ENCODE measurements at regions not wholly inside any gene's neighbourhood (a gene's known extent, or its start where the extent isn't known, plus 50 kb on each side); places are given as distances from the start of the nearest gene placed in this dataset.

DNA sequence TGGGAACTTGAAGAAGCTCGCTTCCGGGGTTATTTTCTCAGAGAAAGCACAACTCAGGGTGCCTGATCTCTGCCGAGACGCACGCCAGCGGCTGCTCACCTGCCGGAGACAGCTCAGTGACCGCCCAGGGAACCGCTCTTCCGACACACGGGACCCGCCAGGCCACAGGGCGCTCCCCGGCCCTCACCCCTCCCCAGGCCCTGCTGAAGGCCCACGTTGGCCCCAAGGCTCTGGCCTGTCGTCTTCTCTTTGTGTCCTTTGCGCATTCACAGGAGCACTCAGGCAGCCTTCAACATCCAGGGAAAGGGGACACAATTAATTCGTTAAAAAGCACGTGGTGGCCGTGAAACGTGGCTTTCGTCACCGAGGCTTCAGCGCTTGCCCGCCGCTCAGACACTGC, 276.3 kb upstream of the SALL3 start:
- WGBS, 4 donors: 86 to 90% (median 89%) methylated on average over 24 to 26 of the region's 26 CpGs
- H3K4me3 ChIP-seq: no peak overlapping the region
- ATAC-seq: no peak
- intact Hi-C loops (cut with DNase I): no loop called here
- DNase-seq: no peak
- peaks cover 0 to 13% (median under 1%) of the 10 kb centered on the region in 12 donors for H3K9me3 ChIP-seq
- no peaks in the 10 kb centered on the region for H3K4me1 ChIP-seq
- TF ChIP-seq POLR2A (IDR thresholded peaks at IDR 0.05): no peak
- TF ChIP-seq, protein P1, sequence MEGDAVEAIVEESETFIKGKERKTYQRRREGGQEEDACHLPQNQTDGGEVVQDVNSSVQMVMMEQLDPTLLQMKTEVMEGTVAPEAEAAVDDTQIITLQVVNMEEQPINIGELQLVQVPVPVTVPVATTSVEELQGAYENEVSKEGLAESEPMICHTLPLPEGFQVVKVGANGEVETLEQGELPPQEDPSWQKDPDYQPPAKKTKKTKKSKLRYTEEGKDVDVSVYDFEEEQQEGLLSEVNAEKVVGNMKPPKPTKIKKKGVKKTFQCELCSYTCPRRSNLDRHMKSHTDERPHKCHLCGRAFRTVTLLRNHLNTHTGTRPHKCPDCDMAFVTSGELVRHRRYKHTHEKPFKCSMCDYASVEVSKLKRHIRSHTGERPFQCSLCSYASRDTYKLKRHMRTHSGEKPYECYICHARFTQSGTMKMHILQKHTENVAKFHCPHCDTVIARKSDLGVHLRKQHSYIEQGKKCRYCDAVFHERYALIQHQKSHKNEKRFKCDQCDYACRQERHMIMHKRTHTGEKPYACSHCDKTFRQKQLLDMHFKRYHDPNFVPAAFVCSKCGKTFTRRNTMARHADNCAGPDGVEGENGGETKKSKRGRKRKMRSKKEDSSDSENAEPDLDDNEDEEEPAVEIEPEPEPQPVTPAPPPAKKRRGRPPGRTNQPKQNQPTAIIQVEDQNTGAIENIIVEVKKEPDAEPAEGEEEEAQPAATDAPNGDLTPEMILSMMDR (IDR thresholded peaks at IDR 0.05): no peak
- no peaks in the 10 kb centered on the region for H3K36me3 ChIP-seq
- no peak overlapping the region for H3K27ac ChIP-seq
- peaks cover 0 to 18% (median 0%) of the 10 kb centered on the region in 9 donors for H3K27me3 ChIP-seq

DNA sequence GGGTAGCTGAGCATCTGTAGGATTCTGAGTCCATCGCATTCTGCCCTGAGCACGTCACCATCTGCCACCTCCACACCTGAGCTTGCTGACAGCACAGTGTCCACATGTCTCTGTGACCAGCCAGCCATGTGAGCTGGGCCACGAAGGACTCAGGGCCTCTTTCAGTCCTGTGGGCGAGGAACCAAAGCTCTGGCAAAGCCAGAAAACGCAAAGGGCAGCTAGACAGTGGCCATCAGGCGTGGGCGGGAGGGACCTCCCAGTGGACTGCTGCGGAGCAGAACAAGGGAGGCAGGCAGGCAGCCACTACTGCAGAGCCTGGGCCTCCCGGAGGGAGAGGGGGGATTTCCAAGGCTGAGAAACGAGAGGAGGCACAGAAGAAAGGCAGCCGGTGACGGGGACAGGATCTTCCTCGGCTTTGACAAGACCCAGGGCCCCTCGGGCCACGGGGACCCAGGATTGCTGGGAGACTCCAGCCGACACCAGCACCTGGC, 274.6 kb upstream of the SALL3 start:
- Histone ChIP-seq H3K27me3 (peaks cover 0 to 16% (median 0%) of the 10 kb centered on the region in 9 donors), H3K36me3 (no peaks in the 10 kb centered on the region), H3K27ac (no peak overlapping the region), H3K4me3 (no peak overlapping the region), H3K4me1 (no peaks in the 10 kb centered on the region), H3K9me3 (peaks cover 0 to 28% (median 11%) of the 10 kb centered on the region in 12 donors)
- ATAC-seq (no peak), DNase-seq (no peak)
- WGBS, 4 donors: 61 to 72% (median 65%) methylated on average over 16 of the region's 16 CpGs
- TF ChIP-seq POLR2A (IDR thresholded peaks at IDR 0.05): no peak
- TF ChIP-seq, protein P1 (IDR thresholded peaks at IDR 0.05): no peak
- intact Hi-C loops (cut with DNase I): no loop called here

DNA sequence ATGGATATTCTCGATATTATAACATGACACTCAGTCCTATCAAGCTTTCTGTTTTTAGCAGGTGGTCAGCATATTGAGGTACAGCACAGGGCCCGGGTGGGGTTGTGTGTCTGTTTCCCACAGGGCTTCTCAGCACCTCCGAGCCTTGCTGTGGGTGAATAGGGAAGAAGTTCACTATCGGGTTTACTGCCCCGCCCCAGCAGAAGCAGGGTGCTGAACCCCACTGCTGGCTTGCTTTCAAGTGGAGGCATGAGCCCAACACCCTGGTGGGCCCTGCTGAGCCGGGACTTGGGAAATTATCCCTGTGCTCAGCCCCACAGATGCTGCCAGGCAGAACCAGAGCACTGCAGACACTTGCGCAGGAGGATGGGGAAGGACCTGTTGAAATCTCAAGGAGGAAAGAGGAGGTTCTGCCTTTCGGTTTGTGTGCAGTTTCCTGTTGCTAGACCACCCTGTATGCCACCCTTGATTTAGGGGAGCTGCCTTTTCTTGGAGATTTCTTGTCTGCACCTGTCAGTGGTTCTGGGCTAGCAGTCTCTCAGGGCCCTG, 270.3 kb upstream of the SALL3 start:
- DNase-seq (no peak), ATAC-seq (no peak)
- TF ChIP-seq POLR2A (IDR thresholded peaks at IDR 0.05): no peak
- TF ChIP-seq, protein P1 (IDR thresholded peaks at IDR 0.05): no peak
- no peak overlapping the region for H3K27ac ChIP-seq
- WGBS, 4 donors: 76 to 85% (median 80%) methylated on average over 8 of the region's 8 CpGs
- intact Hi-C loops (cut with DNase I): no loop called here
- no peaks in the 10 kb centered on the region for H3K4me1 ChIP-seq
- peaks cover 0 to 35% (median 11%) of the 10 kb centered on the region in 12 donors for H3K9me3 ChIP-seq
- H3K36me3 ChIP-seq: no peaks in the 10 kb centered on the region
- H3K4me3 ChIP-seq: no peak overlapping the region
- H3K27me3 ChIP-seq: peaks cover 0 to 8% (median 0%) of the 10 kb centered on the region in 9 donors

DNA sequence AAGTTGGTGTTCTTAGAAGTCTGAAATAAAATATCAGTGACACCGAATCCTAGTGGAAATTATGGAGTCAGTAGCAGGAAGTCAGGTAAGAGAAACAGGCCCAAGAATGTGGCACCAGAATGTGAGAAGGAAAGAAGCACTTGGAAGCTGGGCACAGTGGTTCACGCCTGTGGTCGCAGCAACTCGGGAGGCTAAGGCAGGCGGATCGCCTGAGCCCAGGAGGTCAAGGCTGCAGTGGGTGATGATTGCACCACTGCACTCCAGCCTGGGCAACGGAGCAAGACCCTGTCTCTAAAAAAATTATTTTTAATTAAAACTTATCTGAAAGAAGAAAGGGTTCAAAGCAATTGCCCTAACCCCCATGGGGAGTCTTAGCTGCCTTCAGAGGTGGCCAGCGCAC, 268.3 kb upstream of the SALL3 start:
- Histone ChIP-seq H3K27me3 (peaks cover 0 to 6% (median 0%) of the 10 kb centered on the region in 9 donors), H3K4me3 (no peak overlapping the region), H3K4me1 (no peaks in the 10 kb centered on the region), H3K27ac (no peak overlapping the region), H3K36me3 (no peaks in the 10 kb centered on the region), H3K9me3 (peaks cover 0 to 35% (median 11%) of the 10 kb centered on the region in 12 donors)
- ATAC-seq (no peak), DNase-seq (no peak)
- intact Hi-C loops (cut with DNase I): no loop called here
- WGBS, 4 donors: 87 to 89% (median 87%) methylated on average over 8 of the region's 8 CpGs
- TF ChIP-seq, protein P1 (IDR thresholded peaks at IDR 0.05): no peak
- no peak for TF ChIP-seq POLR2A (IDR thresholded peaks at IDR 0.05)

All from heart left ventricle (tissue), 16 donors.